GM23338 (cell line): ENCODE measurements at regions not wholly inside any gene's neighbourhood (a gene's known extent, or its start where the extent isn't known, plus 50 kb on each side); places are given as distances from the start of the nearest gene placed in this dataset.

Experiments used
- ATAC-seq: fragments of 200-7000 bp; cut with Tn5 transposase; 3 replicates; pipeline ENCODE4 v1.9.1; 2020
- DNase-seq: peaks from one replicate; pipeline ENCODE4 v3.0.0-alpha.2; 2015; ENCODE audit warnings: low spot score
- H2AFZ ChIP-seq: fragments of 200-600 bp; sonication (generic); 2 replicates; pipeline ENCODE4 v1.8.0; 2016; ENCODE audit warnings: antibody characterized with exemption, mild to moderate bottlenecking, moderate library complexity
- H3F3A ChIP-seq: fragments of 200-600 bp; sonication (generic); replicated peaks from 2 replicates; pipeline ENCODE4 v1.8.0; 2017; ENCODE audit warnings: antibody characterized with exemption, mixed run types, low read depth
- H3K27ac ChIP-seq: fragments of 200-600 bp; sonication (generic); 2 replicates; pipeline ENCODE4 v1.6.1; 2016; ENCODE audit warnings: low read depth
- H3K27me3 ChIP-seq: fragments of 200-600 bp; sonication (generic); 2 replicates; pipeline ENCODE4 v1.8.0; 2016; ENCODE audit warnings: mild to moderate bottlenecking, mixed run types, moderate library complexity; ENCODE audit not compliant: insufficient read depth
- H3K36me3 ChIP-seq: fragments of 200-600 bp; sonication (generic); 2 replicates; pipeline ENCODE4 v1.8.0; 2016; ENCODE audit warnings: mild to moderate bottlenecking; ENCODE audit not compliant: insufficient read depth
- H3K4me1 ChIP-seq: fragments of 200-600 bp; sonication (generic); 2 replicates; pipeline ENCODE4 v1.8.0; 2016; ENCODE audit warnings: mild to moderate bottlenecking, moderate library complexity; ENCODE audit not compliant: insufficient read depth
- H3K4me2 ChIP-seq: fragments of 200-600 bp; sonication (generic); 2 replicates; pipeline ENCODE4 v1.7.1; 2017; ENCODE audit warnings: mixed run types
- H3K4me3 ChIP-seq: fragments of 200-600 bp; sonication (generic); 2 replicates; pipeline ENCODE4 v1.6.1; 2016; ENCODE audit warnings: mixed run types
- H3K79me2 ChIP-seq: fragments of 200-600 bp; sonication (generic); replicated peaks from 2 replicates; pipeline ENCODE4 v1.8.0; 2017; ENCODE audit warnings: mild to moderate bottlenecking; ENCODE audit not compliant: insufficient read depth
- H3K9me2 ChIP-seq: fragments of 200-600 bp; sonication (generic); 2 replicates; pipeline ENCODE4 v1.8.0; 2017; ENCODE audit not compliant: insufficient read depth
- H4K20me1 ChIP-seq: fragments of 200-600 bp; sonication (generic); replicated peaks from 2 replicates; pipeline ENCODE4 v1.8.0; 2017; ENCODE audit warnings: mild to moderate bottlenecking; ENCODE audit not compliant: insufficient read depth
- H3K27ac Mint-ChIP-seq: 2 replicates; pipeline ENCODE4 v1.8.0; 2020; ENCODE audit warnings: inconsistent platforms, mild to moderate bottlenecking, moderate library complexity, mixed read lengths
- H3K27me3 Mint-ChIP-seq: 3 replicates; pipeline ENCODE4 v1.8.0; 2022; ENCODE audit warnings: low read depth, mild to moderate bottlenecking, moderate library complexity, mixed read lengths, inconsistent platforms; ENCODE audit not compliant: insufficient read depth, poor library complexity
- H3K36me3 Mint-ChIP-seq: 3 replicates; pipeline ENCODE4 v1.8.0; 2021; ENCODE audit warnings: low read depth, mild to moderate bottlenecking, inconsistent platforms, moderate library complexity, mixed read lengths
- H3K4me1 Mint-ChIP-seq: 3 replicates; pipeline ENCODE4 v1.8.0; 2020; ENCODE audit warnings: mild to moderate bottlenecking, inconsistent platforms, mixed read lengths
- H3K4me3 Mint-ChIP-seq: 3 replicates; pipeline ENCODE4 v1.8.0; 2021; ENCODE audit warnings: moderate library complexity, mild to moderate bottlenecking, inconsistent platforms, mixed read lengths
- H3K9me3 Mint-ChIP-seq: 3 replicates; pipeline ENCODE4 v1.8.0; 2020; ENCODE audit warnings: moderate library complexity, mild to moderate bottlenecking, inconsistent platforms, mixed read lengths
- CREB1 ChIP-seq: fragments of 250-450 bp; sonication (Bioruptor Pico); IDR thresholded peaks from 2 replicates; pipeline ENCODE4 v1.5.0; 2020; ENCODE audit warnings: low read depth, mild to moderate bottlenecking, moderate library complexity
- EZH2 ChIP-seq: fragments of 200-600 bp; sonication (generic); IDR thresholded peaks from one replicate; pipeline ENCODE4 v1.8.0; 2017; ENCODE audit warnings: antibody characterized with exemption, mild to moderate bottlenecking, low read depth; ENCODE audit not compliant: unreplicated experiment
- EZH2phosphoT487 ChIP-seq: fragments of 200-600 bp; sonication (generic); IDR thresholded peaks from one replicate; pipeline ENCODE4 v1.8.1; 2018; ENCODE audit warnings: antibody characterized with exemption; ENCODE audit not compliant: unreplicated experiment
- JUNB ChIP-seq: IDR thresholded peaks from one replicate; pipeline ENCODE4 v1.6.1; 2016; ENCODE audit warnings: antibody characterized with exemption; ENCODE audit not compliant: unreplicated experiment
- NANOG ChIP-seq: IDR thresholded peaks from 2 replicates; pipeline ENCODE4 v1.6.1; 2016; ENCODE audit warnings: antibody characterized with exemption, borderline replicate concordance
- POLR2AphosphoS5 ChIP-seq: IDR thresholded peaks from 2 replicates; pipeline ENCODE4 v1.6.1; 2016; ENCODE audit warnings: antibody characterized with exemption, low read depth
- STAT1 ChIP-seq: IDR thresholded peaks from one replicate; pipeline ENCODE4 v1.6.1; 2016; ENCODE audit warnings: antibody characterized with exemption; ENCODE audit not compliant: unreplicated experiment
- ZNF331 ChIP-seq: fragments of 250-450 bp; sonication (Bioruptor Pico); IDR thresholded peaks from 2 replicates; pipeline ENCODE4 v1.5.0; 2020; ENCODE audit warnings: low read depth, mild to moderate bottlenecking, moderate library complexity
- TF ChIP-seq, protein P1 (sequence below): IDR thresholded peaks from 2 replicates; pipeline ENCODE4 v1.6.1; 2016; ENCODE audit warnings: antibody characterized with exemption
- TF ChIP-seq, protein P2 (sequence below): IDR thresholded peaks from one replicate; pipeline ENCODE4 v1.6.1; 2018; ENCODE audit warnings: antibody characterized with exemption; ENCODE audit not compliant: unreplicated experiment
- TF ChIP-seq, protein P3 (sequence below), 2 experiments: fragments of 200-600 bp in 1 of 2; sonication (generic) in 1 of 2; conservative IDR thresholded peaks; 2 replicates each; pipeline versions ENCODE4 v1.5.1 to v1.6.1; 2016 to 2017; ENCODE audit warnings: antibody characterized with exemption in 2 of 2, low read depth in 2 of 2, mild to moderate bottlenecking in 2 of 2, moderate library complexity in 1 of 2

DNA sequence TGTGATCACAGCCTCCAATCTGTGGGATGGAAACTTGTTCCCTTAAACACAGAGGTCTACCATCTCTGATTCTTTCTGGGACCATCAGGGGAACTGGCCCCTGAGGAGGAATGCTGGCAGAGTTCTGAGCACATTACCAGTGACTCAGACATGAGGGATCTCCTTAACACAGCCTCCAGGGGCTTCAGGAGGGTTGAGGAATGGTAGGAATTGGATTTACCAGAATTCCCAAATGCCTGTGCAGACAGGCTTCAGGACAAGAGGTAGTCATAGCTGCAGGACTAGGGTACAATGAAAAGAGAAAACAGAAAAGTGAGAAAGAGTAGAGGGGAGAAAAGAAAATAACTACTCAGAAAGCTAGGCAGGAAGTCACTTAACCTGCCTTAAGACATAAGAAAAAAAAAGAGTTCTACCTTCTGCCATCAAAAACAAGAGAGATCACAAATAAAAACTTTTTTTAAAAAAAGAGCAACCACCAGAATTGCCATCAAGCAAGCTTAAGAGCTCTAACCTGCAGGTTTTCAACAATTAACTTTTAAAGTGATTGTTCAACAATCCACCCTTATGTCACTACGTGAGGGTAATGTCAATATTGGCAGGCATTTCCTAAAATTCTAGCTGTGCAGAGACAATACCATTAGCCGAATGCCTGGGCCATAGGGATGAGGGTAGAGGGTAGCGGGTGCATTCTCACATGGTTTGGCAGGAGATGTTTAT lies 524.4 kb downstream of the BCL11A start:
- no peak for DNase-seq
- Histone ChIP-seq H3K27ac (no peak overlapping the region), H3K4me3 (no peak overlapping the region), H3K4me2 (no peak overlapping the region), H4K20me1 (no peaks in the 10 kb centered on the region), H3F3A (no peaks in the 10 kb centered on the region), H3K79me2 (no peaks in the 10 kb centered on the region), H3K9me2 (0 out of 2 replicates have a peak, but pooled peaks cover 4% of the 10 kb centered on the region), H2AFZ (no peak overlapping the region), H3K4me1 (no peaks in the 10 kb centered on the region), H3K27me3 (no peaks in the 10 kb centered on the region), H3K36me3 (no peaks in the 10 kb centered on the region)
- no peak overlapping the region for H3K27ac Mint-ChIP-seq
- H3K4me3 Mint-ChIP-seq = no peak overlapping the region
- no peaks in the 10 kb centered on the region for H3K36me3 Mint-ChIP-seq
- TF ChIP-seq NANOG = no peak
- no peak for TF ChIP-seq POLR2AphosphoS5
- no peaks in the 10 kb centered on the region for H3K4me1 Mint-ChIP-seq
- peaks cover 3% of the 10 kb centered on the region for H3K27me3 Mint-ChIP-seq
- ATAC-seq = no peak
- peaks cover under 1% of the 10 kb centered on the region; the same call in 1 of the 3 replicates for H3K9me3 Mint-ChIP-seq

DNA sequence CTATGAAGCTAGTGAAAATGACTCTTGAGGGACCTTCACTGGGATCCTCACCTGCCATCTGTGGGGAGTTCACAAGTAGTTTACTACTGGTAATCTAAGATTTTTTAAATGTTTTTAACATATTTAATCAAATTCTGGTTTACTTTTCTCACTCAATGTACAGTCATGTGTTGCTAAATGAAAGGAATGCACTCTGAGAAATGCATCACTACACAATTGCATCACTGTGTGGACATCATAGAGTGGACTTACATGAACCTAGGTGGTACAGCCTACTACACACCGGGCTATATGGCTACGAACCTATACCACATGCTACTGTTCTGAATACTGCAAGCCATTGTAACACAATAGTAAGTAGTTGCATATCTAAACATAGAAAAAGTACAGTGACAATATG lies 528.0 kb downstream of the BCL11A start:
- Histone ChIP-seq H3K27ac (no peak overlapping the region), H3K9me2 (0 out of 2 replicates have a peak, but pooled peaks cover 4% of the 10 kb centered on the region), H3F3A (no peaks in the 10 kb centered on the region), H3K36me3 (no peaks in the 10 kb centered on the region), H4K20me1 (no peaks in the 10 kb centered on the region), H2AFZ (no peak overlapping the region), H3K4me1 (no peaks in the 10 kb centered on the region), H3K4me3 (no peak overlapping the region), H3K79me2 (no peaks in the 10 kb centered on the region), H3K27me3 (no peaks in the 10 kb centered on the region), H3K4me2 (no peak overlapping the region)
- Mint-ChIP-seq H3K9me3 (no peaks in the 10 kb centered on the region; the same call in 2 of the 3 replicates), H3K36me3 (no peaks in the 10 kb centered on the region), H3K27me3 (peaks cover 1% of the 10 kb centered on the region), H3K4me3 (no peak overlapping the region), H3K4me1 (no peaks in the 10 kb centered on the region), H3K27ac (no peak overlapping the region)
- ATAC-seq = no peak
- no peak for DNase-seq
- TF ChIP-seq, protein P1, sequence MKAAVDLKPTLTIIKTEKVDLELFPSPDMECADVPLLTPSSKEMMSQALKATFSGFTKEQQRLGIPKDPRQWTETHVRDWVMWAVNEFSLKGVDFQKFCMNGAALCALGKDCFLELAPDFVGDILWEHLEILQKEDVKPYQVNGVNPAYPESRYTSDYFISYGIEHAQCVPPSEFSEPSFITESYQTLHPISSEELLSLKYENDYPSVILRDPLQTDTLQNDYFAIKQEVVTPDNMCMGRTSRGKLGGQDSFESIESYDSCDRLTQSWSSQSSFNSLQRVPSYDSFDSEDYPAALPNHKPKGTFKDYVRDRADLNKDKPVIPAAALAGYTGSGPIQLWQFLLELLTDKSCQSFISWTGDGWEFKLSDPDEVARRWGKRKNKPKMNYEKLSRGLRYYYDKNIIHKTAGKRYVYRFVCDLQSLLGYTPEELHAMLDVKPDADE = no peak
- TF ChIP-seq NANOG (no peak), EZH2 (no peak), POLR2AphosphoS5 (no peak), CREB1 (CRISPR knock-in tag) (no peak), ZNF331 (CRISPR knock-in tag) (no peak), STAT1 (no peak), JUNB (no peak), EZH2phosphoT487 (no peak)
- TF ChIP-seq, protein P2, sequence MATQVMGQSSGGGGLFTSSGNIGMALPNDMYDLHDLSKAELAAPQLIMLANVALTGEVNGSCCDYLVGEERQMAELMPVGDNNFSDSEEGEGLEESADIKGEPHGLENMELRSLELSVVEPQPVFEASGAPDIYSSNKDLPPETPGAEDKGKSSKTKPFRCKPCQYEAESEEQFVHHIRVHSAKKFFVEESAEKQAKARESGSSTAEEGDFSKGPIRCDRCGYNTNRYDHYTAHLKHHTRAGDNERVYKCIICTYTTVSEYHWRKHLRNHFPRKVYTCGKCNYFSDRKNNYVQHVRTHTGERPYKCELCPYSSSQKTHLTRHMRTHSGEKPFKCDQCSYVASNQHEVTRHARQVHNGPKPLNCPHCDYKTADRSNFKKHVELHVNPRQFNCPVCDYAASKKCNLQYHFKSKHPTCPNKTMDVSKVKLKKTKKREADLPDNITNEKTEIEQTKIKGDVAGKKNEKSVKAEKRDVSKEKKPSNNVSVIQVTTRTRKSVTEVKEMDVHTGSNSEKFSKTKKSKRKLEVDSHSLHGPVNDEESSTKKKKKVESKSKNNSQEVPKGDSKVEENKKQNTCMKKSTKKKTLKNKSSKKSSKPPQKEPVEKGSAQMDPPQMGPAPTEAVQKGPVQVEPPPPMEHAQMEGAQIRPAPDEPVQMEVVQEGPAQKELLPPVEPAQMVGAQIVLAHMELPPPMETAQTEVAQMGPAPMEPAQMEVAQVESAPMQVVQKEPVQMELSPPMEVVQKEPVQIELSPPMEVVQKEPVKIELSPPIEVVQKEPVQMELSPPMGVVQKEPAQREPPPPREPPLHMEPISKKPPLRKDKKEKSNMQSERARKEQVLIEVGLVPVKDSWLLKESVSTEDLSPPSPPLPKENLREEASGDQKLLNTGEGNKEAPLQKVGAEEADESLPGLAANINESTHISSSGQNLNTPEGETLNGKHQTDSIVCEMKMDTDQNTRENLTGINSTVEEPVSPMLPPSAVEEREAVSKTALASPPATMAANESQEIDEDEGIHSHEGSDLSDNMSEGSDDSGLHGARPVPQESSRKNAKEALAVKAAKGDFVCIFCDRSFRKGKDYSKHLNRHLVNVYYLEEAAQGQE = no peak
- TF ChIP-seq, protein P3, sequence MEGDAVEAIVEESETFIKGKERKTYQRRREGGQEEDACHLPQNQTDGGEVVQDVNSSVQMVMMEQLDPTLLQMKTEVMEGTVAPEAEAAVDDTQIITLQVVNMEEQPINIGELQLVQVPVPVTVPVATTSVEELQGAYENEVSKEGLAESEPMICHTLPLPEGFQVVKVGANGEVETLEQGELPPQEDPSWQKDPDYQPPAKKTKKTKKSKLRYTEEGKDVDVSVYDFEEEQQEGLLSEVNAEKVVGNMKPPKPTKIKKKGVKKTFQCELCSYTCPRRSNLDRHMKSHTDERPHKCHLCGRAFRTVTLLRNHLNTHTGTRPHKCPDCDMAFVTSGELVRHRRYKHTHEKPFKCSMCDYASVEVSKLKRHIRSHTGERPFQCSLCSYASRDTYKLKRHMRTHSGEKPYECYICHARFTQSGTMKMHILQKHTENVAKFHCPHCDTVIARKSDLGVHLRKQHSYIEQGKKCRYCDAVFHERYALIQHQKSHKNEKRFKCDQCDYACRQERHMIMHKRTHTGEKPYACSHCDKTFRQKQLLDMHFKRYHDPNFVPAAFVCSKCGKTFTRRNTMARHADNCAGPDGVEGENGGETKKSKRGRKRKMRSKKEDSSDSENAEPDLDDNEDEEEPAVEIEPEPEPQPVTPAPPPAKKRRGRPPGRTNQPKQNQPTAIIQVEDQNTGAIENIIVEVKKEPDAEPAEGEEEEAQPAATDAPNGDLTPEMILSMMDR (conservative IDR thresholded peaks at IDR 0.05; ENCODE audit: low read depth in 2 of 2) = no peak
